A204.1 (cell line): ENCODE measurements at regions not wholly inside any gene's neighbourhood (a gene's known extent, or its start where the extent isn't known, plus 50 kb on each side); places are given as distances from the start of the nearest gene placed in this dataset.
"Not testable (repeated sequence)": the region's sequence is repeated elsewhere in the genome, so short reads cannot be mapped to it uniquely, and the experiment has no call there.

ENCODE experiments used
- FAIRE-seq: peaks from 2 replicates; lab custom pipeline; 2012; peaks lifted over from hg19 to GRCh38; lab: Jason Lieb, UNC

GRCh38 chr1:29424266-29424665 lies 187.9 kb downstream of the PTPRU start:
- no peak for FAIRE-seq

GRCh38 chr1:29420202-29420601 lies 183.9 kb downstream of the PTPRU start:
- no peak for FAIRE-seq

GRCh38 chr1:29417971-29418370 lies 181.6 kb downstream of the PTPRU start:
- no peak for FAIRE-seq

GRCh38 chr1:29417147-29417858 lies 181.0 kb downstream of the PTPRU start:
- FAIRE-seq = no peak

- FAIRE-seq = no peak
These were observed 180.2 kb downstream of the PTPRU start for GRCh38 chr1:29416267-29417146.

GRCh38 chr1:29415861-29416260 lies 179.5 kb downstream of the PTPRU start:
- no peak for FAIRE-seq

- no peak for FAIRE-seq
These were observed 179.0 kb downstream of the PTPRU start for GRCh38 chr1:29415156-29415830.

GRCh38 chr1:29414086-29414485 lies 177.8 kb downstream of the PTPRU start:
- FAIRE-seq = no peak

GRCh38 chr1:29413661-29414060 lies 177.3 kb downstream of the PTPRU start:
- FAIRE-seq = no peak

- FAIRE-seq = no peak
These were observed 176.3 kb downstream of the PTPRU start for GRCh38 chr1:29412591-29412990.

- FAIRE-seq = no peak
These were observed 174.2 kb downstream of the PTPRU start for GRCh38 chr1:29410476-29410875.

GRCh38 chr1:29409616-29410015 lies 173.3 kb downstream of the PTPRU start:
- FAIRE-seq = no peak

- no peak for FAIRE-seq
These were observed 172.7 kb downstream of the PTPRU start for GRCh38 chr1:29408831-29409605.

- FAIRE-seq = no peak
These were observed 170.5 kb downstream of the PTPRU start for GRCh38 chr1:29406814-29407213.

- not testable (repeated sequence) for FAIRE-seq
These were observed 163.9 kb downstream of the PTPRU start for GRCh38 chr1:29400203-29400602.

GRCh38 chr1:29399465-29399864 lies 163.1 kb downstream of the PTPRU start:
- FAIRE-seq = no peak

- FAIRE-seq = no peak
These were observed 162.1 kb downstream of the PTPRU start for GRCh38 chr1:29398431-29398830.

- no peak for FAIRE-seq
These were observed 161.7 kb downstream of the PTPRU start for GRCh38 chr1:29397981-29398380.

- FAIRE-seq = no peak
These were observed 160.9 kb downstream of the PTPRU start for GRCh38 chr1:29397256-29397590.

GRCh38 chr1:29396438-29397255 lies 160.3 kb downstream of the PTPRU start:
- FAIRE-seq = no peak

- FAIRE-seq = no peak
These were observed 159.6 kb downstream of the PTPRU start for GRCh38 chr1:29395736-29396437.
